ENCODE measurements at regions not wholly inside any gene's neighbourhood (a gene's known extent, or its start where the extent isn't known, plus 50 kb on each side); places are given as distances from the start of the nearest gene placed in this dataset.

DNA sequence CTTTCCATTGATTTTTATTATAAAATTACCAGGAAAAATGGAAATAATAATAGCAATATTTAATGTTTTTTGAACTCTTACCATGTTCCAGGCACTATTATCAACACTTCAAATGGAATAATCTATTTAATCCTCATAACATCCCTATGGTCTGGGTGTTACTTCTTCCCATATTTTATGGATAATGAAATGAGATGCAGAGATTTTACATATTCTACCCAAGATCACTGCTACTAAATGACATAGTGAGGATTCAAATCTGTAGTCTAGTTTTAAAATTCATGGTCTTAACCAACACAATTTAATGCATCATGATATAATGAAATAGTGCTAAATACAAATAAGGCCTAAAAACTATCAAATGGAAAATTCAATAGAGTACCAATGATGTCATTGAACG lies 70.4 kb upstream of the COL3A1 start:
- TF ChIP-seq CTCF (IDR thresholded peaks at IDR 0.05): no peak
- TF ChIP-seq TP53 (CRISPR knock-in tag; IDR thresholded peaks at IDR 0.05): no peak
- TF ChIP-seq, protein P1, sequence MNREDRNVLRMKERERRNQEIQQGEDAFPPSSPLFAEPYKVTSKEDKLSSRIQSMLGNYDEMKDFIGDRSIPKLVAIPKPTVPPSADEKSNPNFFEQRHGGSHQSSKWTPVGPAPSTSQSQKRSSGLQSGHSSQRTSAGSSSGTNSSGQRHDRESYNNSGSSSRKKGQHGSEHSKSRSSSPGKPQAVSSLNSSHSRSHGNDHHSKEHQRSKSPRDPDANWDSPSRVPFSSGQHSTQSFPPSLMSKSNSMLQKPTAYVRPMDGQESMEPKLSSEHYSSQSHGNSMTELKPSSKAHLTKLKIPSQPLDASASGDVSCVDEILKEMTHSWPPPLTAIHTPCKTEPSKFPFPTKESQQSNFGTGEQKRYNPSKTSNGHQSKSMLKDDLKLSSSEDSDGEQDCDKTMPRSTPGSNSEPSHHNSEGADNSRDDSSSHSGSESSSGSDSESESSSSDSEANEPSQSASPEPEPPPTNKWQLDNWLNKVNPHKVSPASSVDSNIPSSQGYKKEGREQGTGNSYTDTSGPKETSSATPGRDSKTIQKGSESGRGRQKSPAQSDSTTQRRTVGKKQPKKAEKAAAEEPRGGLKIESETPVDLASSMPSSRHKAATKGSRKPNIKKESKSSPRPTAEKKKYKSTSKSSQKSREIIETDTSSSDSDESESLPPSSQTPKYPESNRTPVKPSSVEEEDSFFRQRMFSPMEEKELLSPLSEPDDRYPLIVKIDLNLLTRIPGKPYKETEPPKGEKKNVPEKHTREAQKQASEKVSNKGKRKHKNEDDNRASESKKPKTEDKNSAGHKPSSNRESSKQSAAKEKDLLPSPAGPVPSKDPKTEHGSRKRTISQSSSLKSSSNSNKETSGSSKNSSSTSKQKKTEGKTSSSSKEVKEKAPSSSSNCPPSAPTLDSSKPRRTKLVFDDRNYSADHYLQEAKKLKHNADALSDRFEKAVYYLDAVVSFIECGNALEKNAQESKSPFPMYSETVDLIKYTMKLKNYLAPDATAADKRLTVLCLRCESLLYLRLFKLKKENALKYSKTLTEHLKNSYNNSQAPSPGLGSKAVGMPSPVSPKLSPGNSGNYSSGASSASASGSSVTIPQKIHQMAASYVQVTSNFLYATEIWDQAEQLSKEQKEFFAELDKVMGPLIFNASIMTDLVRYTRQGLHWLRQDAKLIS (CRISPR knock-in tag; IDR thresholded peaks at IDR 0.05; ENCODE audit: borderline replicate concordance): no peak

Data from WTC11 (cell line).